GM10248 (cell line): ENCODE measurements at regions not wholly inside any gene's neighbourhood (a gene's known extent, or its start where the extent isn't known, plus 50 kb on each side); places are given as distances from the start of the nearest gene placed in this dataset.

Experiments used
- CTCF ChIA-PET: fragments of 300-600 bp; sonication (Branson Sonifier 250); formaldehyde crosslinking; extraction: SDS; loops from one replicate; lab custom pipeline; 2021; ENCODE audit warnings: antibody characterized with exemption; lab: Yijun Ruan, JAX
- POLR2A ChIA-PET: fragments of 350-650 bp; sonication (Branson Sonifier 250); formaldehyde crosslinking; extraction: SDS; loops from one replicate; lab custom pipeline; 2020; ENCODE audit warnings: antibody characterized with exemption; lab: Yijun Ruan, JAX
- DNase-seq: peaks from one replicate; pipeline ENCODE4 v3.0.0; 2012; ENCODE audit errors: extremely low spot score
- CTCF ChIP-seq: IDR thresholded peaks from 2 replicates; pipeline ENCODE4 v1.5.1; 2012; ENCODE audit warnings: mild to moderate bottlenecking, low read depth; ENCODE audit errors: extremely low read depth, missing control alignments, control extremely low read depth

- no peak for DNase-seq
- CTCF ChIA-PET = interaction anchor here (1.2 to 6.9 kb wide), 3 partner anchors 14 to 73 kb away, joined by 3 to 42 read pairs (median 4); no protein-coding TSS in a partner anchor
- TF ChIP-seq CTCF = no peak
- POLR2A ChIA-PET = no interaction called here
These were observed 94.3 kb upstream of the ADO start for GRCh38 chr10:62710182-62710581.

GRCh38 chr10:62715383-62715782, 89.1 kb upstream of the ADO start:
- ChIA-PET POLR2A (no interaction called here), CTCF (interaction anchor here (1.0 kb wide), 1 partner anchor 33 kb away, joined by 3 read pairs; no protein-coding TSS in a partner anchor)
- no peak for DNase-seq
- no peak for TF ChIP-seq CTCF

GRCh38 chr10:62718585-62718984, 85.9 kb upstream of the ADO start:
- no peak for DNase-seq
- ChIA-PET POLR2A (no interaction called here), CTCF (no interaction called here)
- TF ChIP-seq CTCF = no peak

GRCh38 chr10:62719061-62719460, 85.5 kb upstream of the ADO start:
- POLR2A ChIA-PET = no interaction called here
- DNase-seq = no peak
- no peak for TF ChIP-seq CTCF
- CTCF ChIA-PET = no interaction called here

GRCh38 chr10:62721687-62722086, 82.8 kb upstream of the ADO start:
- no peak for DNase-seq
- ChIA-PET POLR2A (no interaction called here), CTCF (interaction anchor here (1.3 kb wide), 1 partner anchor 13 kb away, joined by 3 read pairs; no protein-coding TSS in a partner anchor)
- TF ChIP-seq CTCF = no peak

GRCh38 chr10:62723375-62723774, 81.1 kb upstream of the ADO start:
- POLR2A ChIA-PET = interaction anchor here (0.9 kb wide), 1 partner anchor 14 kb away, joined by 3 read pairs; no protein-coding TSS in a partner anchor
- no peak for TF ChIP-seq CTCF
- no peak for DNase-seq
- CTCF ChIA-PET = interaction anchor here (1.8 kb wide), 1 partner anchor 10 kb away, joined by 6 read pairs; no protein-coding TSS in a partner anchor
